SK-N-SH (cell line): ENCODE measurements at regions not wholly inside any gene's neighbourhood (a gene's known extent, or its start where the extent isn't known, plus 50 kb on each side); places are given as distances from the start of the nearest gene placed in this dataset.

Experiments used
- CHD2 ChIP-seq: fragments of 150-350 bp; IDR thresholded peaks from 2 replicates; pipeline ENCODE4 v1.6.1; 2018; ENCODE audit warnings: low read length; ENCODE audit not compliant: partially characterized antibody
- CTCF ChIP-seq: fragments of 200-600 bp; sonication (generic); IDR thresholded peaks from 2 replicates; pipeline ENCODE4 v1.6.1; 2017; ENCODE audit warnings: antibody characterized with exemption, mild to moderate bottlenecking, moderate library complexity
- EZH2phosphoT487 ChIP-seq: fragments of 200-600 bp; sonication (generic); IDR thresholded peaks from 2 replicates; pipeline ENCODE4 v1.6.1; 2017; ENCODE audit warnings: low read depth, mixed run types, mild to moderate bottlenecking, antibody characterized with exemption, moderate library complexity, borderline replicate concordance
- POLR2AphosphoS5 ChIP-seq: IDR thresholded peaks from 2 replicates; pipeline ENCODE4 v1.6.1; 2012; ENCODE audit warnings: low read depth, low read length
- RAD21 ChIP-seq: IDR thresholded peaks from 2 replicates; pipeline ENCODE4 v1.6.1; 2012; ENCODE audit warnings: mild to moderate bottlenecking, low read length

DNA sequence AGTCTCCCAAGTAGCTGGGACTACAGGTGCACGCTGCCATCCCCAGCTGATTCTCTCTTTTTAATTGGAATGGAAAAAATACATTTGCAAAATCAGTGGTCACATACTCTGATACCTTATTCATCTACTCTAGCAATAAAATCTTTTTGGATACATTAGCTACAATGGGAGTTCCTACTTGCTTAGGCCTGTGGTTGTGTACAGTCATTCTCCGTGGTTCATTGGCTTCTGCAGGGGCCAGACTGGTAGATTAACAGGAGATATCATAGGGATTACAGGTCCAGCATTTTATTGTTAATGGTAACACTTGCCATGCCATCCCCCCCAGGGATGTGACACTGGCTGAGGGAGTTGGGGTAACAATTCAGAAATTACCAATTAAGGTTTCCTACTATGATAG is 140.0 kb downstream of the ADAMTS15 start:
- no peak for TF ChIP-seq CHD2
- no peak for TF ChIP-seq CTCF
- TF ChIP-seq EZH2phosphoT487 = no peak
- TF ChIP-seq POLR2AphosphoS5 = no peak
- TF ChIP-seq RAD21 = no peak
